ENCODE measurements at regions not wholly inside any gene's neighbourhood (a gene's known extent, or its start where the extent isn't known, plus 50 kb on each side); places are given as distances from the start of the nearest gene placed in this dataset.

- no peak overlapping the region for H3K4me3 Mint-ChIP-seq (ENCODE audit: low read depth, unreplicated experiment)
- CTCF ChIA-PET, result interaction anchor here (0.8 to 1.0 kb wide), 2 partner anchors 10 to 485 kb away, joined by 3 read pairs; no protein-coding TSS in a partner anchor
- no TSS peak for BruUV-seq (replicated peaks)
- no peak overlapping the region for H3K27ac Mint-ChIP-seq (ENCODE audit: unreplicated experiment)
- H3K9me3 Mint-ChIP-seq (ENCODE audit: low read depth, unreplicated experiment), result no peaks in the 10 kb centered on the region
- DNase-seq, result no peak
- no peaks in the 10 kb centered on the region for H3K36me3 Mint-ChIP-seq (ENCODE audit: insufficient read depth, unreplicated experiment)
- no peaks in the 10 kb centered on the region for H3K27me3 Mint-ChIP-seq (ENCODE audit: unreplicated experiment)
- intact Hi-C loops (cut with micrococcal nuclease; ENCODE audit: unreplicated experiment), result loop anchor here (2.0 kb wide), 1 partner anchor 429 kb away; no protein-coding TSS in a partner anchor
- no peaks in the 10 kb centered on the region for H3K4me1 Mint-ChIP-seq (ENCODE audit: low read depth, unreplicated experiment)
- TF ChIP-seq CTCF (IDR thresholded peaks at IDR 0.05; ENCODE audit: unreplicated experiment), result no peak
These were observed 642.5 kb upstream of the MMS22L start for GRCh38 chr6:97925504-97925903.

- H3K9me3 Mint-ChIP-seq (ENCODE audit: low read depth, unreplicated experiment), result no peaks in the 10 kb centered on the region
- no peak for DNase-seq
- no peak overlapping the region for H3K4me3 Mint-ChIP-seq (ENCODE audit: low read depth, unreplicated experiment)
- no peak overlapping the region for H3K27ac Mint-ChIP-seq (ENCODE audit: unreplicated experiment)
- no peaks in the 10 kb centered on the region for H3K36me3 Mint-ChIP-seq (ENCODE audit: insufficient read depth, unreplicated experiment)
- no peaks in the 10 kb centered on the region for H3K27me3 Mint-ChIP-seq (ENCODE audit: unreplicated experiment)
- TF ChIP-seq CTCF (IDR thresholded peaks at IDR 0.05; ENCODE audit: unreplicated experiment), result no peak
- intact Hi-C loops (cut with micrococcal nuclease; ENCODE audit: unreplicated experiment), result no loop called here
- BruUV-seq (replicated peaks), result no TSS peak
- peaks cover 8% of the 10 kb centered on the region for H3K4me1 Mint-ChIP-seq (ENCODE audit: low read depth, unreplicated experiment)
- CTCF ChIA-PET, result no interaction called here
These were observed 656.6 kb upstream of the MMS22L start for GRCh38 chr6:97939440-97940168.

- no peak for TF ChIP-seq CTCF (IDR thresholded peaks at IDR 0.05; ENCODE audit: unreplicated experiment)
- peak; percentile 81 for DNase-seq
- no peaks in the 10 kb centered on the region for H3K4me1 Mint-ChIP-seq (ENCODE audit: low read depth, unreplicated experiment)
- no peaks in the 10 kb centered on the region for H3K27me3 Mint-ChIP-seq (ENCODE audit: unreplicated experiment)
- BruUV-seq (replicated peaks), result no TSS peak
- H3K27ac Mint-ChIP-seq (ENCODE audit: unreplicated experiment), result no peak overlapping the region
- H3K4me3 Mint-ChIP-seq (ENCODE audit: low read depth, unreplicated experiment), result no peak overlapping the region
- intact Hi-C loops (cut with micrococcal nuclease; ENCODE audit: unreplicated experiment), result no loop called here
- no peaks in the 10 kb centered on the region for H3K9me3 Mint-ChIP-seq (ENCODE audit: low read depth, unreplicated experiment)
- CTCF ChIA-PET, result interaction anchor here (1.3 kb wide), 1 partner anchor 9 kb away, joined by 7 read pairs; no protein-coding TSS in a partner anchor
- no peaks in the 10 kb centered on the region for H3K36me3 Mint-ChIP-seq (ENCODE audit: insufficient read depth, unreplicated experiment)
These were observed 664.8 kb upstream of the MMS22L start for GRCh38 chr6:97947841-97948240.

GRCh38 chr6:97958134-97958533, 675.1 kb upstream of the MMS22L start:
- Mint-ChIP-seq H3K4me3 (ENCODE audit: low read depth, unreplicated experiment) (no peak overlapping the region), H3K9me3 (ENCODE audit: low read depth, unreplicated experiment) (peaks cover 4% of the 10 kb centered on the region), H3K36me3 (ENCODE audit: insufficient read depth, unreplicated experiment) (no peaks in the 10 kb centered on the region), H3K27me3 (ENCODE audit: unreplicated experiment) (no peaks in the 10 kb centered on the region), H3K27ac (ENCODE audit: unreplicated experiment) (no peak overlapping the region), H3K4me1 (ENCODE audit: low read depth, unreplicated experiment) (no peaks in the 10 kb centered on the region)
- CTCF ChIA-PET, result no interaction called here
- no peak for DNase-seq
- no peak for TF ChIP-seq CTCF (IDR thresholded peaks at IDR 0.05; ENCODE audit: unreplicated experiment)
- BruUV-seq (replicated peaks), result no TSS peak
- intact Hi-C loops (cut with micrococcal nuclease; ENCODE audit: unreplicated experiment), result no loop called here

All from Calu3 (cell line).